Mucosa of gallbladder (tissue), 1 donor: ENCODE measurements at regions not wholly inside any gene's neighbourhood (a gene's known extent, or its start where the extent isn't known, plus 50 kb on each side); places are given as distances from the start of the nearest gene placed in this dataset.

Source experiments
- DNase-seq: peaks from one replicate; pipeline ENCODE4 v3.0.0-alpha.2; 2020; ENCODE audit warnings: low spot score
- donor health status: DM: no; HTN: no; CAD: no.

- DNase-seq = no peak
Observed at GRCh38 chr1:201767339-201767738, 61.6 kb upstream of the IPO9 start.

- DNase-seq = no peak
Observed at GRCh38 chr1:201769072-201769471, 59.9 kb upstream of the IPO9 start.

GRCh38 chr1:201769966-201770365, 59.0 kb upstream of the IPO9 start:
- DNase-seq = no peak

GRCh38 chr1:201771466-201771865, 57.5 kb upstream of the IPO9 start:
- DNase-seq = no peak

- no peak for DNase-seq
Observed at GRCh38 chr1:201772178-201772577, 56.8 kb upstream of the IPO9 start.

- no peak for DNase-seq
Observed at GRCh38 chr1:201773764-201774163, 55.2 kb upstream of the IPO9 start.

GRCh38 chr1:201774224-201774982, 54.6 kb upstream of the IPO9 start:
- DNase-seq = no peak

- no peak for DNase-seq
Observed at GRCh38 chr1:201774983-201775344, 54.0 kb upstream of the IPO9 start.

- no peak for DNase-seq
Observed at GRCh38 chr1:201775380-201775779, 53.6 kb upstream of the IPO9 start.

- no peak for DNase-seq
Observed at GRCh38 chr1:201778279-201779065, 50.5 kb upstream of the IPO9 start.
